HEK293 (cell line): ENCODE measurements at regions not wholly inside any gene's neighbourhood (a gene's known extent, or its start where the extent isn't known, plus 50 kb on each side); places are given as distances from the start of the nearest gene placed in this dataset.

ENCODE experiments used
- CTCF ChIP-seq: fragments of 450-650 bp; formaldehyde crosslinking; IDR thresholded peaks from 2 replicates; pipeline ENCODE4 v1.5.1; 2016; ENCODE audit warnings: missing biosample characterization, missing genetic modification characterization
- KLF1 ChIP-seq: fragments of 450-650 bp; formaldehyde crosslinking; IDR thresholded peaks from 2 replicates; pipeline ENCODE4 v1.5.1; 2016; ENCODE audit warnings: missing biosample characterization, missing genetic modification characterization
- MYNN ChIP-seq: fragments of 450-650 bp; formaldehyde crosslinking; IDR thresholded peaks from 2 replicates; pipeline ENCODE4 v1.5.1; 2016; ENCODE audit warnings: missing biosample characterization, missing genetic modification characterization, borderline replicate concordance
- OSR2 ChIP-seq: fragments of 450-650 bp; formaldehyde crosslinking; IDR thresholded peaks from 2 replicates; pipeline ENCODE4 v1.5.1; 2016; ENCODE audit warnings: missing biosample characterization, missing genetic modification characterization
- PATZ1 ChIP-seq: fragments of 450-650 bp; formaldehyde crosslinking; IDR thresholded peaks from 2 replicates; pipeline ENCODE4 v1.5.1; 2016; ENCODE audit warnings: missing biosample characterization, missing genetic modification characterization
- SCRT2 ChIP-seq: fragments of 450-650 bp; formaldehyde crosslinking; IDR thresholded peaks from 2 replicates; pipeline ENCODE4 v1.5.1; 2016; ENCODE audit warnings: missing biosample characterization, missing genetic modification characterization
- YY1 ChIP-seq: fragments of 450-650 bp; formaldehyde crosslinking; IDR thresholded peaks from 2 replicates; pipeline ENCODE4 v1.5.1; 2018; ENCODE audit warnings: missing biosample characterization, missing genetic modification characterization
- ZBTB21 ChIP-seq: fragments of 450-650 bp; formaldehyde crosslinking; IDR thresholded peaks from 2 replicates; pipeline ENCODE4 v1.5.1; 2017; ENCODE audit warnings: missing biosample characterization, missing genetic modification characterization
- ZBTB26 ChIP-seq: fragments of 450-650 bp; formaldehyde crosslinking; optimal IDR thresholded peaks from 2 replicates; pipeline ENCODE3; 2016; ENCODE audit warnings: missing biosample characterization, mild to moderate bottlenecking, missing genetic modification characterization
- ZNF174 ChIP-seq: fragments of 450-650 bp; formaldehyde crosslinking; IDR thresholded peaks from 2 replicates; pipeline ENCODE4 v1.5.0; 2017; ENCODE audit warnings: missing biosample characterization, mild to moderate bottlenecking, missing genetic modification characterization
- ZNF623 ChIP-seq: fragments of 450-650 bp; formaldehyde crosslinking; IDR thresholded peaks from 2 replicates; pipeline ENCODE4 v1.5.1; 2016; ENCODE audit warnings: missing biosample characterization, missing genetic modification characterization

GRCh38 chr3:124268355-124268754 is 276.4 kb upstream of the ROPN1 start:
- TF ChIP-seq CTCF (tag by site-specific recombination) (no peak), OSR2 (tag by site-specific recombination) (no peak), ZBTB26 (tag by site-specific recombination) (no peak), SCRT2 (tag by site-specific recombination) (no peak), PATZ1 (no peak), KLF1 (tag by site-specific recombination) (no peak), ZNF623 (tag by site-specific recombination) (no peak), MYNN (tag by site-specific recombination) (no peak), ZBTB21 (no peak), YY1 (no peak), ZNF174 (no peak)
